HG02981 (cell line): ENCODE measurements at regions not wholly inside any gene's neighbourhood (a gene's known extent, or its start where the extent isn't known, plus 50 kb on each side); places are given as distances from the start of the nearest gene placed in this dataset.
"Not testable (repeated sequence)": the region's sequence is repeated elsewhere in the genome, so short reads cannot be mapped to it uniquely, and the experiment has no call there.

Source experiments
- ATAC-seq: cut with Tn5 transposase; IDR thresholded peaks from one replicate; pipeline ENCODE4 v1.9.1; 2021; ENCODE audit warnings: mild to moderate bottlenecking, moderate library complexity; ENCODE audit not compliant: unreplicated experiment

DNA sequence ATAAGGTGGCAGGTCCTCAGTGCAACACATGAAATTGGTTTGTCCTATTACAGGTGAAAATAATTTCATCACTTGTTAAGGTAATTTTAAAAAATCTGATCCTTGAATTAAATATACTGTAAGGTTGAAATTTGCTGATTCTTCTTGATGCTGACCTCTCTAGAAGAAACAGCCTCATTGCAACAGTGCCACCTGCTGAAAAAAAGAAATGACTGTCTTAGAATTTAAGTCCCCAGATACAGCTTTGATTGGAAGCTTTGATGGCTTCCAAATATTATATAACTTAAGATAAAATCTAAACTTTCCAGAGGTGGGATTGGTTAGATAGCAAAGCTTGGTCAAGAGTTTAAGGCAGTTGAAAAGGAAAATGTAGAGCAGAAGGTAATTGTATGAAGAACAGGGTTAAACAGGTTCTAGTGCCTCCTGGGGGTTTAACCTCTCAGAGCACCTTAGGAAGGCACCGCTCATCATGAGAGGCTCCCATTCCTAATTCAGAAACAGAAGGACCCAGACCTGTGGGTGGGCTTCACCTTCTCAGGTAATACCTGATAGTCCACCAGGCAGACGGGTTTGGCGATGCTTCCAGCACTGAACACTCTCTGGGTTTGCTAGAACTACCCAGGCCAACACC is 401.0 kb downstream of the PAX1 start:
- ATAC-seq, result no peak

DNA sequence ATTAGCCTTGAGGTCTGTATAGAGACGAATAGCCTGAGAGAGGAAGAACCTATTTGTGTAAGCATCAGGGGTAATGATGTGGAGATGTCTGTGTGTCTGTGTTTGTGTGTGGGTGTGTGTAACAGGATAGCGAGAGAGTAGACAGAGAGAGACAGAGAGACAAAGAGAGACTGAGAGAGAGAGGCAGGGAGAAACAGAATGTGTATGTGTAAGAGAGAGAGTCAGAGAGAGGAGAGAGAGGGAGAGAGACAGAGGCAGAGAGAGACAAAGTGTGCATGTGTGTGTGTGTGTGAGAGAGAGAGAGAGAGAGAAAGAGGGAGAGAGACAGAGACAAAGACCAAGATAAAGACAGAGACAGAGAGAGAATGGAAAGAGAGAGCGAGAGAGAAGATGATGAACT is 396.1 kb downstream of the PAX1 start:
- no peak for ATAC-seq

DNA sequence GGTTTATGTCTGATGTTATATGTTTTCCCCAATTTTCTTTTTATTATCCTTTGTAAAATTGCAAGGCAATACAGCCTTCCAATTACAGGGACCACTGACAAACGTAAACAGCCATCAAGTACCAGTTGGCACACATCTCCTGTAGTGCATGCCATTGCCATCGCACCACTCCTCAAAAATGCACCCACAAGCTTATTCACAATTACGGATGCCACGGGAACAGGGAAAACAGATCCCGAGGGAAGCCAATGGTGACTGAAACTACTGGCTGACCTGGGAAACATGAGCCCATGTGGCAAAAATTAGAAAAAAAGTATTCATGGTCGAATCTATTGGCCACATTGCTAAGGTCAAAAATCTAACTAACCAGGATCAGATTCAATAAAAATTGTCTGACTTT is 395.2 kb downstream of the PAX1 start:
- ATAC-seq, result no peak

DNA sequence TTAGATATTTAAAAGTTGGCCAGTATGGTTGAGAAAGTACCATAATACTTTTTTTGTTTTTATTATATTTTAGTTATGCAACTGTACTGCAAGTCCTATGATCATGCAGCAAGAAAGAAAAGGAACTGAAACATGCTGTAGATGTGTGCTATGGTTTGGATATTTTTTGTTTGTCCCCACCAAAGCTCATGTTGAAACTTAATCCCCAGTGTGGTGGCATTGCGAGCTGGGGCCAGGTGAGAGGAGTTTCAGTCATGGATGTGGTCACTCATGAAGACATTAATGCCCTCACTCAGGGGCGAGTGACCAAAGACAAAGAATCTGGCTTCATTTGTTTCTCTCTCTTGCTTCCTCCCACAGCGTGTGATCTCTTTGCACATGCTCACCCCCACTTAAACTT is 393.9 kb downstream of the PAX1 start:
- no peak for ATAC-seq

DNA sequence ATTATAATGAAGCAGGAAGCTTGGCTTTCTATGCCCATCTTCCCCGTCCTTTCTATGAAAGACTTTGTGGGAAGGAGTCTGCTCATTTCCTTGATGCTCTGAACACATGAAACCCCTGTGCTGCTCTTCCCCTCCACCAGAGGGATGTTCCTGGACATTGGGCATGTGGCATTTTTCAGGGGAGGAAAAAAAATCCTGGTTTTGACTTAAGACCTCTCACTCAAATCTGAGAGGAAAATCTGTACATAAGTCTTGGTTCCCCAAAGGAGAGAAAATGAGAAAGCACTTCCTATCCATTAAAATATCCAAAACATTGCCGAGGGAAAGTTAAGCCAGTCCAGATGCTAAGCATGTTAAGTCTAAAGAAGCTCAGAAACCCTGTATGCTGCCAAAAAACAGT is 393.0 kb downstream of the PAX1 start:
- ATAC-seq, result no peak

DNA sequence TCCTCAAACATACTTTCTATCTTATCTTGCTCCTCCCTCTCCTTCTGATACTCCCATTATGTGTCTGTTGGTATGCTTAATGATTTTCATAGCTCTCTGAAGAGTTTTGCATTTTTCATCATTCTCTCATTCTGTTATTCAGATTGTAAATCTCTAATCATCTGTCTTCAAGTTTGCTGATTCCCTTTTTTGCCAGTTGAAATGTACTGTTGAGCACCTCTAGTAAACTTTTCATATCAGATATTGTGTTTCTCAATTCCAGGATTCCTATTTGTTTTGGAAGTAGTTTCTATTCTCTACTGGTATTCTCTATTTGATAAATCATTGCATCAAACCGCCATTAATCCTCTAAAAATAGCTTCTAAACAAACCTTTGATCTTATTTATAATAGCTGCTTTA is 387.7 kb downstream of the PAX1 start:
- ATAC-seq, result no peak

DNA sequence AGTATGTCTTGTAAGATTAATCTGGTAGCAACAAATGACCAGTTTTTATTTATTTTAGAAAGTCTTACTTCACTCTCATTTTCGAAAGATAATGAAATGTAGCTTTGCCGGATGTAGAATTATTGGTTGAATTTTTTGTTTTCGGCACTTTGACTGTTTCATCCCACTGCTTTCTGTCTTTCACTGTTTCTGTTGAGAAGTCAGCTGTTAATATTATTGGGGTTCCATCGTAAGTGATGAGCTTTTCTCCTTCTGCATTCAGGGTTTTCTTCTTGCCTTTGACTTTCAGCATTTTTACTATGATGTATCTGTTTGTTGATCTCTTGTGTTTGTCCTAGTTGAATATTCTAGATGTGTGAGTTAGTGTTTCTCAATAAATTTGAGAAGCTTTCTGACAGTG is 383.4 kb downstream of the PAX1 start:
- ATAC-seq, result no peak

DNA sequence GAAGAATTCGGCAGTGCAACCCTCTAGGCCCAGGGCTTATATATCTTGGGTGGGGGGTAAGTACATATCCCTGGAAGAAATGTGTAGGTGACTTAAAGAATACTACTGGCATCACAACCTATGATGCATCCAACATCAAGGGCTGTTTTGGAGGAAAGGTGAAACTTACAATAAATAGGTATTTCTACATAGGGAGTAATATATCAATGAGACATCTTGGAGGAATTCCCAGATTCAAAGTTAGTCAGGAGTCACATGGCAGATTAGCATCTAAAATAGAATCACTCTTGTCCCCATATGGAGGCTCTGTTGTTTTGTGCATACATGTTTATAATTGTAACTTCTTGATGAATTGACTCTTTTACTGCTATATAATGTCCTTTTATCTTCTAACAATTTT is 375.5 kb downstream of the PAX1 start:
- no peak for ATAC-seq

DNA sequence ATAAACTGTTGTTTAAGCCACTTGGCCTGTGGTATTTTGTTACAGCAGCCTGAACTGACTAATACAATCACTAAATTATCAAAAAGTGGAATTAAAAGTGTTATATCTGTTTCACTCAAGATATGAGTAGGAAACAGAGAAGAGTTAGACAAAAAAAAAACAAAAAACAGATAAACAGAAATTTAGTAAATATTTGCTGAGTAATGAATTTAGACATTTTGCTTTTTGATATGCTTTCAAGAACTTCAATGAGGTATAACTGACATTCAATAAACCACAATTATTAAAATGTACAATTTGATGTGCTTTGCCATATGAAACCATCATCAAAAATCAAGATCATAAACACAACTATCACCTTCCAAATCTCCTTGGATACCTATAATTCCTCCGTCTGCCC is 369.2 kb downstream of the PAX1 start:
- ATAC-seq, result no peak

DNA sequence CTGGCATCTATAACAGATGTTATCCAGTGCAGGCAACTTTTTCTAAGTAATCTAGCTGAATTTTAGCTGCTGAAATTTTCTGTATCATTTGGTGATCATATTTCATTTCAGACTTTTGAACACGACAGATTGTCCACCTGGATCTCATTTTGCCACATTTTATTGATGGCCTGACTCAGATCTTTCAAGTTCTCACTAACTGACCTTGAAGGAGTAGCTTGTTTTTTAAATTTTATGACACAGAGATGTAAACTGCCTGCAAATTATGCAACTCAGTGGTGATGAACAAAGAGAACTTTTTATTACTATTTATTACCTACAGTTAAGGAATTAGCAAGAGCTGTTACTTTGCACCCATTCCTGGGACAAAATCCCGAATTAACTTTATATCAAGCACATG is 366.4 kb downstream of the PAX1 start:
- ATAC-seq, result no peak

DNA sequence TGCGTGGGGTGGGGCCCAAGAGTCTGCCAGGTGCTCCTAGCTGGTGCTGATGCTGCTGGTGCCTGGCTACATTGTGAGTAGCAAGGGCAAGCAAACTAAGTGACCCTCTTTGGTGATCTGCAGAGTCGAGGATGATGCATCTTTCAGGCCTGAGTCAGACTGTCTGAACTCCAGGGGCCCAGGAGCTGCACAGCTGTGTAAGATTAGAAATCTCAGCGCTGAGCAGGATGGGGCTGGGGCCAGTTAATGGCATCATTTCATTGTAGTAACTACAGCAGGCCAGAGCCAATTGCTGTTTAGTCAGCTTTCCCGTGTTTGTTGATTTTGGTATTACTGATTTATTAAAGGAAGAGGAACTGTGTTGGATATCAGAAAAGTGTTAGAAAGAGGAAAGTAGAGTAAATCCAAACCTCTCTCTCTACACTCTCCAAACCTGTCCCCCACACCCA is 365.2 kb downstream of the PAX1 start:
- ATAC-seq, result no peak

DNA sequence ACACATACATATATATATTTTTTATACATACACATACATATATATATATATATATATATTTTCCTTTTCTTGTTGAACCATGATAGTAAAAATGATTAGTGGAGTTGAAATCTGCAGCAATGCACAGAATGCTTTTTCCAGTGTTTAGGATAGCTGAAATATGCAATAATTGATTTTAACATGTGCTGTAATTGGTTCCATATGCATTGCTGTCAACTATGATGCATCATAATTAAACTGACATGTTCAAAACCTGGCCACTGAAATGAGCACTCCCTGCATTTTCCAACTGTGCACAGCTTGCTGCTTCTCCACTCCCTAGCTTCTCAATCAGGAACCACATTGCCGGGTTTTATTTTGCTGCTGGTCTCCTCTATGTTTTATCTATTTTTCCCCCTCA is 358.3 kb downstream of the PAX1 start:
- no peak for ATAC-seq

DNA sequence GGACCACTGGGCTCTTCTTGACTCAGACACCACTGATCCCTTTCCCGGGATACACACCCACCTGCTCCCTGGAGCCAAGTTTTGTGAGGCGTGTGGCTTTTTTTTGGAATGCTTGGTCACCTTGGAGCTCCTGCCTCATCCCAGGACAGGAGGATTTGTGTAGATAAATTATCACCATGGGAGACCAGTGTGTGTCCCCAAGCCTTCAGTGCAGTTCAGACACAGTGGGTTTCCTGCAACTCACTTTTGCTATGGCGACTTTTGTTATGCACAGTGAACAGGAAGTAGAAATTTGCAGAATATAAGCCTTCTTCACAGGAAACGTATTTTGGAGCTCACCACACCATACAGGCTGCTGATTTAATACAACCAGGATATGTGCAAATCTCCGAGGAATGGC is 357.4 kb downstream of the PAX1 start:
- ATAC-seq, result no peak

DNA sequence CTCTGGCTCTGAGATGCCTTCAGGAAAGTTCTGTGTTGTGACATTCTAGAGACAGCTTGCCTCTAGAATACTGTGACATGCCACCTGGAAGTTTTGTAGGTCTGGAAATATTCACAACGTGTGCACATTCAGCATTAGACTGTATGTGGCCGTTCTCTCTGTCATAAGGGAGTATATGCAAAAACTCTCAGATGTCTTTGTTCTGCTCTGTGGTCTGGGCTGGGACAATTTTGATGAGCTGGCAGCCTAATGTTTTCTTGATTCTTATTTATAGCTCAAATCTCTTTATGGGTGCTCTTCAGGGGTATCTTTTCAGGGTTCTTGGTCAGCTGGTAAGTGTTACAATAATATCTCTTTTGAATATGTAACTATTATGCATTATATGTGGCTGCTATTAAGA is 355.1 kb downstream of the PAX1 start:
- no peak for ATAC-seq

DNA sequence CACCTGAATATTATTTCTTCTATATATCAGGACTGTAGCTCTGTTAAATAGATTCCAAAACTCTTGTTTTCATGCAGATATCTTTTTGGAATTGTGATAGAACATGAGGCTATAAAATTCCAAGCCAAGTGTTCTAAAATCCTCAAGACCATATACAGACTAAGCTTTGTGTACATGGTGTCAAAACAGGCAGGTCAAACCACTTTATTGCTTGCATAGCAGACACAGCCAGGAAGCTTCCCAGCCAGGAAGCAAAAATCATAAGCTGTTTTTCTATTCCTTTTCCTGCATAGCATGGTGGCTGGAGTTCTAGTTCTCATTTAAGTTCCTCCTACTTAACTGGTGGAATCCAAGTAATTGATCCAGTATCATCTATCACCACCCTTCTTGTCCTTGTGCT is 353.3 kb downstream of the PAX1 start:
- no peak for ATAC-seq

DNA sequence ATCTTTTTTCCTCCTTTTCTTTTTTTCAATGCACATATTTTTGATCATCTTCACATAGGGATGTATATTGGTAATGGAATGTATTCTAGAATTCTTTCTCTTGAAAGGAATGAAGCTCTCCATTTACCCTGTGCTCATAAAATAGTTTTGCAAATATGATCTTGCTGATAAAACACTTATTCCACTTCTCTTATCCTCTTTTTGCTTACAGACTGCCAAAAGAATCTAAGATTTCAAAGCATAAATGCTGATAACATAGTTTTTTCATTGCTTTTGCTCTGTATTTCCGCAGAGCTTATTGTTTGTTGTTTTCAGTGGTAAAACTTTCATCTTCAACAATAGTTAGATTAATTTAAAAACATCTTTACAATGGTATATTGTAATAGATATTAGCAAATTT is 350.5 kb downstream of the PAX1 start:
- no peak for ATAC-seq

DNA sequence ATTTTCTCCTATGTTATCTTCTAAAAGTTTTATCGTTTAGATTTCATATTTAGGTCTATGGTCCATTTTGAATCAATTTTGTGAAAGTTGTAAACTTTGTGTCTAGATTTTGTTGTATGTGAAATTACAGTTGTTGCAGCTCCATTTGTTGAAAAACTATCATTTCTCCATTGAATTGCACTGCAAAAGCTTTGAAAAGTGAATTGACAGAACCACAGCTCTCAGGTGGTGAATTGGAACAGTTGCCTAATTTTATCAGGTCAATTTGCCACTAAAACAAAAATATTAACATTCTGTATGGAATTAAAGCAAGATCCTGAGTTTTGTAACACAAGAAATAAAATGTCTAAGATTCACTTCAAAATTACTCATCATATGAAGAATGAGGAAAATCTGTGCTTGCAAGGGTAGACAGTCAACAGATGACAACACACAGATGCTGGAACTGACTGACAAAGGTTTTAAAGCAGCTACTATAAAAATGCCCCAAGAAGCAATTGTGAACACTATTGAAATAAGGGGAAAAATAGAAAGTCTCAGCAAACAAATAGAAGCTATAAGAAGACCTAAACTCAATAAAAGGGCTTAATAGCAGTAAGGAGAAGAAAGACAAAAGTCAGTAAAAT is 346.7 kb downstream of the PAX1 start:
- no peak for ATAC-seq

DNA sequence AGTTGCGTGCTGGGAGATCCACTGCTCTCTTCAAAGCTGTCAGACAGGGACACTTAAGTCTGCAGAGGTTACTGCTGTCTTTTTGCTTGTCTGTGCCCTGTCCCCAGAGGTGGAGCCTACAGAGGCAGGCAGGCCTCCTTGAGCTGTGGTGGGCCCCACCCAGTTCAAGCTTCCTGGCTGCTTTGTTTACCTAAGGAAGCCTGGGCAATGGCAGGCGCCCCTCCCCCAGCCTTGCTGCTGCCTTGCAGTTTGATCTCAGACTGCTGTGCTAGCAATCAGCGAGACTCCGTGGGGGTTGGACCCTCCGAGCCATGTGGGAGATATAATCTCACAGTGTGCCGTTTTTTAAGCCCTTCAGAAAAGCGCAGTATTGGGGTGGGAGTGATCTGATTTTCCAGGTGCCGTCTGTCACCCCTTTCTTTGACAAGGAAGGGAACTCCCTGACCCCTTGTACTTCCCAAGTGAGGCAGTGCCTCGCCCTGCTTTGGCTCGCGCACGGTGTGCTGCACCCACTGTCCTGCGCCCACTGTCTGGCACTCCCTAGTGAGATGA is 340.6 kb downstream of the PAX1 start:
- ATAC-seq, result not testable (repeated sequence)

DNA sequence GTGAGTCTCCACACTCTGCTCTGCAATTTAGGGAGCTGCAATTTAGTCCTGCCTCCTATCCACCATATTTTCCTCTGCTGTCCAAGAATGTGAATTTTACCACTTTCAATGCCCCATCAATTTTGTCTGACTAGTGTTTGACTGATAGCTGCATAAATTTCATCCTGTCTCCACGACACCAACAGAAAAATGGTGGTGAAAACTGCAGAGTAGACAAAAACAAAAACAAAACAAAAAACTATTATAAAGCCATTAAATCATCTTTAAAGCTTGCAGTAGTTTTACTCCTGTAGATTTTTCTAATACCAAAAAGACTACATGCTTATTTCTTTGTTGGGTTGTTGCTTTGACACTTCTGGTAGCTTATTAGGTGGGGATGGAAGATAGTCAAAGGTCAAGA is 322.0 kb downstream of the PAX1 start:
- no peak for ATAC-seq

DNA sequence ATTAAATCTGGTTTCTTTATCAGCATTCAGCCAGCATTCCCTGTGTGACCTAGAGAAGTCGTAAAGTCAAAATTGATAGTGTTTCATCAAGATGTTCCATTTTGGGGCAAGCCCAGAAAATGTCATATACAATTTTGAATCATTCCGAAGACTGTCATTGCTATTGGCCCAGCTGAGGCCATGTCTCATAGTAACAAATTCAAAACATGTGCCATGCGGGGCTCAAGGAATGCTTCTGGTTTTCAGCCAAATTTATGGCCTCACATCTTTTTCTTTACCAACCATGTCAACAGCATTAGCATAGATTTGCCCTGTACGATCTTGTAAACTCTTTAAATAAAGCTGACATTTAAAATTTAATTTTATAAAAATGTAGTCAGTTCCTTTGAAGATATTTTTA is 314.7 kb downstream of the PAX1 start:
- ATAC-seq, result no peak

DNA sequence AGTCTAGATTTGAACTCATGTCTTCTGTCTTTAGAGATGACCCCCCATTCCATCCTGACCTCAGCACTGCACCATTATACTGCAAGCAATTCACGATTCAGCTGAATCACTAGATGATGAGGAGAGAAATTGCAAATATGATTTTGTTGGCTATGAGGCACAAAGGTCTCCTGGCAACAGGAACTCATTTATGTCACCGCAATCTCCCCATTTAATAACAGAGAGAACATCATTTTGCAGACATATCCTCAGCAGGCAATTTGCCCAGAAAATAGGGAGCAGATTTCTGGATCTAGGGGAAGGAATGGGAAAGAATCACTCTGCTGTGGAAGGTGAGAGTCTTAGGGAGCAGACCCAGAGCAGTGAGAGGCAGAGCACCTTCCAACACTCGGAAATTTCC is 303.0 kb downstream of the PAX1 start:
- no peak for ATAC-seq

DNA sequence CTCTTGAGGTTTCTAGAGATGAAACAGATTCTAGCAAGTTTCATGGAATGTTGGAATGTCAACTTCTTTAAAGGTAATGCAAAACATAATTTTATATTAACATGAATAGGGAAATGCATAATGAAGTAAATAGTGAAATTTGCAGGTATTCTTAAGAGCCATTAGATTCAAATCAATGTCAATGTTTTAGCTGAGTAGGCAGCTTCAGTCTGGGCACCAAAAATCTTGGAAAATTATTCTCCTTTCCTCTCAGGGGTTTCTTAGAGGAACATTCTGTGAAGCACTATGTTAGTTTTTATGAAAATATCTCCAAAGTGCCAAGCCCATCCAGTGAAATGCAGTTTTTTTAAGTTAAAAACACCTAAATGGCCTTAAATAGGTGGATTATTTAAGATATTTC is 300.8 kb downstream of the PAX1 start:
- ATAC-seq, result no peak

DNA sequence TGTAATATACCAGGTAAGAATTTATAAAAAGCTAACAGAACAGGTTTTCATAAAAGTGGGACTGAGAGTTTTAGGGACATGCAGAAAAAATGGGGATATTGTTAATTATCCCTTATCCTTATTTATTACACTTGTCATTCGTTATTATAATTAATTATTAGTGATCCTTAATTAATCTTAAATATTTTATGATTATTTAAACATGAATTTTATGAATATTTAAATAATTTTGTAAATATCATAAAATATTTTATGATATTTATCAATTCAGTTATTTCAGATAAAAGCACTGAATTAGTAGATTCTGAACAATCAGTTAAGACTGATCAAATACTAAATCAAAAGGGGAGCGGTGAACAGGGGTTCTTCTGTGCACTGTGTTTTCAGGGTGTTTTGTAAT is 300.1 kb downstream of the PAX1 start:
- no peak for ATAC-seq
